SK-N-SH treated with all-trans-retinoic acid at 6 μM for 48 hours (cell line): ENCODE measurements at regions not wholly inside any gene's neighbourhood (a gene's known extent, or its start where the extent isn't known, plus 50 kb on each side); places are given as distances from the start of the nearest gene placed in this dataset.

Experiments used
- ARNTL ChIP-seq: fragments of 450-650 bp; formaldehyde crosslinking; IDR thresholded peaks from 2 replicates; pipeline ENCODE4 v1.5.0; 2020; ENCODE audit warnings: low read depth, mild to moderate bottlenecking, moderate library complexity, borderline replicate concordance
- BACH2 ChIP-seq: fragments of 250-450 bp; sonication (Bioruptor Pico); IDR thresholded peaks from 2 replicates; pipeline ENCODE4 v1.9.0; 2021; ENCODE audit warnings: mild to moderate bottlenecking, borderline replicate concordance
- CSDC2 ChIP-seq: fragments of 250-450 bp; sonication (Bioruptor Pico); IDR thresholded peaks from 2 replicates; pipeline ENCODE4 v1.5.0; 2020; ENCODE audit warnings: mild to moderate bottlenecking, moderate library complexity
- ESRRG ChIP-seq: fragments of 250-450 bp; sonication (Bioruptor Pico); IDR thresholded peaks from 2 replicates; pipeline ENCODE4 v1.6.1; 2021; ENCODE audit warnings: mild to moderate bottlenecking
- ISL1 ChIP-seq: fragments of 250-450 bp; sonication (Bioruptor Pico); IDR thresholded peaks from 2 replicates; pipeline ENCODE4 v2.1.2; 2022; ENCODE audit warnings: mild to moderate bottlenecking, moderate library complexity
- OSR1 ChIP-seq: fragments of 250-450 bp; sonication (Bioruptor Pico); IDR thresholded peaks from 2 replicates; pipeline ENCODE4 v1.8.0; 2022; ENCODE audit warnings: moderate library complexity, mild to moderate bottlenecking, inconsistent platforms
- TSHZ2 ChIP-seq: fragments of 250-450 bp; sonication (Bioruptor Pico); IDR thresholded peaks from 2 replicates; pipeline ENCODE4 v1.5.0; 2020; ENCODE audit warnings: mild to moderate bottlenecking, moderate library complexity
- ZC3H10 ChIP-seq: fragments of 250-450 bp; sonication (Bioruptor Pico); IDR thresholded peaks from 2 replicates; pipeline ENCODE4 v1.5.1; 2021; ENCODE audit warnings: mild to moderate bottlenecking, moderate library complexity
- ZFP3 ChIP-seq: fragments of 250-450 bp; sonication (Bioruptor Pico); IDR thresholded peaks from 2 replicates; pipeline ENCODE4 v1.5.0; 2020; ENCODE audit warnings: mild to moderate bottlenecking, moderate library complexity
- ZFP30 ChIP-seq: fragments of 450-650 bp; formaldehyde crosslinking; IDR thresholded peaks from 2 replicates; pipeline ENCODE4 v1.5.0; 2022; ENCODE audit warnings: mild to moderate bottlenecking, moderate library complexity
- ZNF8 ChIP-seq: fragments of 450-650 bp; formaldehyde crosslinking; IDR thresholded peaks from 2 replicates; pipeline ENCODE4 v1.5.0; 2020; ENCODE audit warnings: mild to moderate bottlenecking, moderate library complexity
- TF ChIP-seq, protein P1 (sequence below): fragments of 250-450 bp; sonication (Bioruptor Pico); IDR thresholded peaks from 2 replicates; pipeline ENCODE4 v1.8.0; 2020; ENCODE audit warnings: mild to moderate bottlenecking, moderate library complexity, borderline replicate concordance

GRCh38 chr10:78247266-78247665, 213.6 kb downstream of the RPS24 start:
- TF ChIP-seq ISL1 (CRISPR knock-in tag) (no peak), ARNTL (no peak), ZFP3 (no peak), ESRRG (no peak), ZC3H10 (no peak), OSR1 (CRISPR knock-in tag) (no peak), CSDC2 (no peak), BACH2 (no peak), TSHZ2 (CRISPR knock-in tag) (no peak), ZNF8 (no peak), ZFP30 (no peak)
- TF ChIP-seq, protein P1, sequence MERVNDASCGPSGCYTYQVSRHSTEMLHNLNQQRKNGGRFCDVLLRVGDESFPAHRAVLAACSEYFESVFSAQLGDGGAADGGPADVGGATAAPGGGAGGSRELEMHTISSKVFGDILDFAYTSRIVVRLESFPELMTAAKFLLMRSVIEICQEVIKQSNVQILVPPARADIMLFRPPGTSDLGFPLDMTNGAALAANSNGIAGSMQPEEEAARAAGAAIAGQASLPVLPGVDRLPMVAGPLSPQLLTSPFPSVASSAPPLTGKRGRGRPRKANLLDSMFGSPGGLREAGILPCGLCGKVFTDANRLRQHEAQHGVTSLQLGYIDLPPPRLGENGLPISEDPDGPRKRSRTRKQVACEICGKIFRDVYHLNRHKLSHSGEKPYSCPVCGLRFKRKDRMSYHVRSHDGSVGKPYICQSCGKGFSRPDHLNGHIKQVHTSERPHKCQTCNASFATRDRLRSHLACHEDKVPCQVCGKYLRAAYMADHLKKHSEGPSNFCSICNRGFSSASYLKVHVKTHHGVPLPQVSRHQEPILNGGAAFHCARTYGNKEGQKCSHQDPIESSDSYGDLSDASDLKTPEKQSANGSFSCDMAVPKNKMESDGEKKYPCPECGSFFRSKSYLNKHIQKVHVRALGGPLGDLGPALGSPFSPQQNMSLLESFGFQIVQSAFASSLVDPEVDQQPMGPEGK (CRISPR knock-in tag), result no peak
